ENCODE measurements at regions not wholly inside any gene's neighbourhood (a gene's known extent, or its start where the extent isn't known, plus 50 kb on each side); places are given as distances from the start of the nearest gene placed in this dataset.

- no peaks in the 10 kb centered on the region for H3K27me3 ChIP-seq
- DNase-seq (ENCODE audit: extremely low spot score) = no peak
- peaks cover 0 to 7% (median 6%) of the 10 kb centered on the region in 4 donors for H3K9me3 ChIP-seq
- 5% methylated on average over 1 of the region's 1 CpG for WGBS
- intact Hi-C loops (cut with DNase I) = no loop called here
- H3K36me3 ChIP-seq = no peaks in the 10 kb centered on the region
- H3K4me1 ChIP-seq = no peaks in the 10 kb centered on the region
- no peak overlapping the region for H3K27ac ChIP-seq (replicated peaks in 1 of 4)
- TF ChIP-seq CTCF (IDR thresholded peaks at IDR 0.05) = no peak
- no peak for TF ChIP-seq EP300 (IDR thresholded peaks at IDR 0.05)
- TF ChIP-seq POLR2A (IDR thresholded peaks at IDR 0.05; ENCODE audit: low read depth) = no peak
- no peak overlapping the region for H3K4me3 ChIP-seq
Measured at GRCh38 chr1:101474039-101474665, 237.3 kb downstream of the S1PR1 start.

GRCh38 chr1:101476541-101476940, 239.7 kb downstream of the S1PR1 start:
- TF ChIP-seq EP300 (IDR thresholded peaks at IDR 0.05) (no peak), POLR2A (IDR thresholded peaks at IDR 0.05; ENCODE audit: low read depth) (no peak), CTCF (IDR thresholded peaks at IDR 0.05) (no peak)
- Histone ChIP-seq H3K27me3 (no peaks in the 10 kb centered on the region), H3K27ac (replicated peaks in 1 of 4) (no peak overlapping the region), H3K4me1 (no peaks in the 10 kb centered on the region), H3K4me3 (no peak overlapping the region), H3K9me3 (peaks cover 0 to 7% (median 6%) of the 10 kb centered on the region in 4 donors), H3K36me3 (no peaks in the 10 kb centered on the region)
- DNase-seq (ENCODE audit: extremely low spot score) = no peak
- WGBS = 45% methylated on average over 1 of the region's 1 CpG
- intact Hi-C loops (cut with DNase I) = no loop called here

DNA sequence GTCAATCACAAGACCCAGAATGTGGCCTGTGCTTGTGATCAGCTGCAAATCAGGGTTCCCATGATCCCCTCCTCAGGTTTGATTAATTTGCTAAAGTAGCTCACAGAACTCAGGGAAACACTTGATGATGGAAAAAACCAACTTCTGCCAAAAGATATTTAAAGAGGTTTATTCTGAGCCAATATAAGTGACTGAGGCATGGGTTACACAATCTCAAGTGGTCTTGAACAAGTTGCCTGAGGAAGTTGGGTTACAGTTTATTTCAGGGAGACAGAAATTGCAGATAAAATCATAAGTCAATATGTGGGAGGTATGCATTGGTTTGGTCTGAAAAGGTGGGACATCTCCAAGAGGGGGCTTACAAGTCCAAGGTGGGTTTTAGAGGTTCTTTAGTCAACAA, 243.1 kb downstream of the S1PR1 start:
- H3K36me3 ChIP-seq = no peaks in the 10 kb centered on the region
- intact Hi-C loops (cut with DNase I) = no loop called here
- no peak overlapping the region for H3K27ac ChIP-seq (replicated peaks in 1 of 4)
- DNase-seq (ENCODE audit: extremely low spot score) = no peak
- H3K4me3 ChIP-seq = no peak overlapping the region
- no peaks in the 10 kb centered on the region for H3K4me1 ChIP-seq
- no peaks in the 10 kb centered on the region for H3K27me3 ChIP-seq
- TF ChIP-seq POLR2A (IDR thresholded peaks at IDR 0.05; ENCODE audit: low read depth) = no peak
- TF ChIP-seq POLR2AphosphoS5 (IDR thresholded peaks at IDR 0.05) = no peak
- no peak for TF ChIP-seq EP300 (IDR thresholded peaks at IDR 0.05)
- TF ChIP-seq CTCF (IDR thresholded peaks at IDR 0.05) = no peak
- no peaks in the 10 kb centered on the region for H3K9me3 ChIP-seq

DNA sequence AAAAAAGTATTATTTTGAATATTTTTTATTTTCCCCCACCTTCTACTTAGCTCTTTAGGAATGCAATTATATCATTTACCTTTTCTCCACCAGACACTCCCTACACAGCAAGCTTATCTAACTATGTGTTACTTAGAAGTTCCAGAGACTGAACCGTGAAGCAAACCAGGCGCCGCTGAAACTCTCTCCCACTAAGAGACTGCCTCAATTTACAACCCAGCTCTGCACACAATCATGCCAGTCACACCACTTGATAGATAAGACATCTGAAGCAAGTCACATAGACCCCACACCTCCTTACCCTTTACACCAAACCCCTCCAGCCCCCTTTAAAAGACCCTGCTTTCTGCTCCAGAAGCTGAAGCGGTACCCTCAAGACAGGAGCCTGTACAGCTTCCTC, 245.5 kb downstream of the S1PR1 start:
- WGBS = 87% methylated on average over 4 of the region's 4 CpGs
- no peaks in the 10 kb centered on the region for H3K36me3 ChIP-seq
- H3K4me3 ChIP-seq = no peak overlapping the region
- H3K4me1 ChIP-seq = no peaks in the 10 kb centered on the region
- no peaks in the 10 kb centered on the region for H3K9me3 ChIP-seq
- no peaks in the 10 kb centered on the region for H3K27me3 ChIP-seq
- no peak for DNase-seq (ENCODE audit: extremely low spot score)
- no peak overlapping the region for H3K27ac ChIP-seq (replicated peaks in 1 of 4)
- intact Hi-C loops (cut with DNase I) = no loop called here
- TF ChIP-seq POLR2A (IDR thresholded peaks at IDR 0.05; ENCODE audit: low read depth) (no peak), POLR2AphosphoS5 (IDR thresholded peaks at IDR 0.05) (no peak), CTCF (IDR thresholded peaks at IDR 0.05) (no peak), EP300 (IDR thresholded peaks at IDR 0.05) (no peak)
